Colonic mucosa (tissue), 4 donors: ENCODE measurements at regions not wholly inside any gene's neighbourhood (a gene's known extent, or its start where the extent isn't known, plus 50 kb on each side); places are given as distances from the start of the nearest gene placed in this dataset.

Experiments used
- DNase-seq: peaks from one replicate; pipeline ENCODE4 v3.0.0-alpha.2; 2020
- H3K27ac ChIP-seq: fragments of 200-600 bp; one replicate; pipeline ENCODE4 v1.8.0; 2021
- H3K27me3 ChIP-seq: fragments of 200-600 bp; one replicate; pipeline ENCODE4 v1.8.0; 2021
- H3K36me3 ChIP-seq: fragments of 200-600 bp; one replicate; pipeline ENCODE4 v1.8.0; 2021
- H3K4me1 ChIP-seq: fragments of 200-600 bp; one replicate; pipeline ENCODE4 v1.8.0; 2021; ENCODE audit warnings: mild to moderate bottlenecking
- H3K4me3 ChIP-seq: fragments of 200-600 bp; one replicate; pipeline ENCODE4 v1.8.0; 2021
- H3K9ac ChIP-seq, 2 donors: one replicate each; pipeline ENCODE4 v1.7.0; 2013; ENCODE audit warnings: control low read depth in 2 of 2, low read depth in 2 of 2, low read length in 2 of 2
- H3K9me3 ChIP-seq: fragments of 200-600 bp; one replicate; pipeline ENCODE4 v1.8.0; 2021
- intact Hi-C: fragments of 100-400 bp; cut with DNase I; formaldehyde crosslinking; loops from one replicate; pipeline ENCODE4 v1.14.1; 2022
- TF ChIP-seq, protein P1 (sequence below): fragments of 200-600 bp; IDR thresholded peaks from one replicate; pipeline ENCODE4 v1.8.0; 2022; ENCODE audit warnings: antibody characterized with exemption, mild to moderate bottlenecking
- donor health status: healthy.
- donor health status: DM: no; HTN: no; CAD: no.
- donor health status: DM: no; HTN: no; CAD: no.

DNA sequence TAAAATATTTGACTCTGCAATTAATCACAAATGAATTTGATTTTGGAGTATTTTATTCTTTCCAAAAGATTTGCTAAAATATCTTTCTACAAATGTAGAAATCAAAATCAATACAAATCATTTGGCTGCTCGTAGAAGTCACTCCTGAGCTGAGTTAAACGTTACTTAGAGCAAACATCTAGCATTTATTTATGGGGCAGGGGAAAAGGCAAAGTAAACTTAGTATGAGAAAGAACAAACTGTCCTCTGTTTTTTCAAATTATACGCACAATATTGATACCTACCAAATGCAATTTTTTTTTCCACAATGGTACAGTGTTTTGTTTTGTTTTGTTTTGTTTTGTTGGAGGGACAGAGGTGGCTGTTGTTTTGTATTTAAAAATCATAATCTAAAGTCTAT is 233.8 kb downstream of the TTLL7 start:
- TF ChIP-seq, protein P1, sequence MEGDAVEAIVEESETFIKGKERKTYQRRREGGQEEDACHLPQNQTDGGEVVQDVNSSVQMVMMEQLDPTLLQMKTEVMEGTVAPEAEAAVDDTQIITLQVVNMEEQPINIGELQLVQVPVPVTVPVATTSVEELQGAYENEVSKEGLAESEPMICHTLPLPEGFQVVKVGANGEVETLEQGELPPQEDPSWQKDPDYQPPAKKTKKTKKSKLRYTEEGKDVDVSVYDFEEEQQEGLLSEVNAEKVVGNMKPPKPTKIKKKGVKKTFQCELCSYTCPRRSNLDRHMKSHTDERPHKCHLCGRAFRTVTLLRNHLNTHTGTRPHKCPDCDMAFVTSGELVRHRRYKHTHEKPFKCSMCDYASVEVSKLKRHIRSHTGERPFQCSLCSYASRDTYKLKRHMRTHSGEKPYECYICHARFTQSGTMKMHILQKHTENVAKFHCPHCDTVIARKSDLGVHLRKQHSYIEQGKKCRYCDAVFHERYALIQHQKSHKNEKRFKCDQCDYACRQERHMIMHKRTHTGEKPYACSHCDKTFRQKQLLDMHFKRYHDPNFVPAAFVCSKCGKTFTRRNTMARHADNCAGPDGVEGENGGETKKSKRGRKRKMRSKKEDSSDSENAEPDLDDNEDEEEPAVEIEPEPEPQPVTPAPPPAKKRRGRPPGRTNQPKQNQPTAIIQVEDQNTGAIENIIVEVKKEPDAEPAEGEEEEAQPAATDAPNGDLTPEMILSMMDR: no peak
- intact Hi-C loops: no loop called here
- Histone ChIP-seq H3K9ac (no peak overlapping the region), H3K9me3 (no peaks in the 10 kb centered on the region), H3K36me3 (no peaks in the 10 kb centered on the region), H3K4me3 (no peak overlapping the region), H3K4me1 (no peaks in the 10 kb centered on the region), H3K27ac (no peak overlapping the region), H3K27me3 (no peaks in the 10 kb centered on the region)
- no peak for DNase-seq

DNA sequence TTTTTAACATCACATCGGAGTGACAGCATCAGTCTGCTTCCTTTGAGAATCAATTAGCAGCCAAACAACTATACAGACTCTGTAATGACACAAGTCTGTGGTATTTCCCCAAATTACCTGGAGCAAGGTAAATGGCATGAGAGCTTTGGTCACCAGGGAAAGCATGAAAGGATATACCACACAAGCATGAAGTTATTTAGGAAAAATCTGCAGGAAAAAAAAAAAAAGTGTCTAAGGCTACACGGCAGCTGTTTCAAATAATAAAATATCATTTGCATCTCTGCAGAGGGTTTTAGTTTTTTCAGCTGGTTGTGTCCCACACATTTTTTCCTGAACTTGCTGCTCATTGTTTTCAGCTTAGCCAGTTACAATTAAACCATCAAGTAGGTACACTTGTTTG is 234.7 kb downstream of the TTLL7 start:
- Histone ChIP-seq H3K27me3 (no peaks in the 10 kb centered on the region), H3K36me3 (no peaks in the 10 kb centered on the region), H3K4me1 (no peaks in the 10 kb centered on the region), H3K27ac (no peak overlapping the region), H3K9ac (no peak overlapping the region), H3K9me3 (no peaks in the 10 kb centered on the region), H3K4me3 (no peak overlapping the region)
- no peak for DNase-seq
- TF ChIP-seq, protein P1: no peak
- intact Hi-C loops: no loop called here

DNA sequence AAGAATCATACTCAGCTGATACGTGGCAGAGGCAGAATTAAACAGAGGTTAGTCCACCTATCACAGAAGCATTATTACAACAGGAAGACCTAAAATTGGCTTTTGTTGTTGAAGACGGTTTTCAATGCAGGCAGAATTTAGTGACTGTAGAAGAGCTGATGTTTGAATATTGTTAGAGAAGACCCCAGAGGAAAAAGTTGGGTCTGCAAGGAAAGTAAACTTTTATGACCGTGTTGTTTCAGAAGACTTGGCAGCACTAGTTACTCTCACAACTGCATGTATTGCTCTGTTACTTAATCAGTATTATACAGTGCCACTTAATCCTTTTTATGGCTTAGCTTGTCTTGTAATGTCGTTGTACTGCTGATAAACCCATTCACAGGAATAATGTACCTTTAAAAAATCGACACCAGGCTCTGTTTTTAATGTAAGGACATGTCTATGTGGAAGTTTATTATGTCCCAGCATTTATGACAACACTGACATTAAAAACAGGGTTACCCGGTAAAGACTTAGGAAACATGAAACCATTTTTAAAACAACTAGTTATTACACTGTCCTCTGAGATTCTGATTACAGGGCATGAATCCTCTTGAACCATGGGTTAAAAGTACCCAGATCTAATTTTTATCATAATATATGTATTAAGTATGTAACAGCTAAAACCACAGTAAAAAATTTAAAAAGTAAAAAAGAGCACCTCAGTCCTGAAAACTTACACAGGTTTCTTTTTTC is 235.4 kb downstream of the TTLL7 start:
- no peaks in the 10 kb centered on the region for H3K27me3 ChIP-seq
- H3K9me3 ChIP-seq: no peaks in the 10 kb centered on the region
- H3K27ac ChIP-seq: no peak overlapping the region
- intact Hi-C loops: no loop called here
- no peaks in the 10 kb centered on the region for H3K4me1 ChIP-seq
- TF ChIP-seq, protein P1: no peak
- DNase-seq: no peak
- no peaks in the 10 kb centered on the region for H3K36me3 ChIP-seq
- no peak overlapping the region for H3K9ac ChIP-seq
- H3K4me3 ChIP-seq: no peak overlapping the region

DNA sequence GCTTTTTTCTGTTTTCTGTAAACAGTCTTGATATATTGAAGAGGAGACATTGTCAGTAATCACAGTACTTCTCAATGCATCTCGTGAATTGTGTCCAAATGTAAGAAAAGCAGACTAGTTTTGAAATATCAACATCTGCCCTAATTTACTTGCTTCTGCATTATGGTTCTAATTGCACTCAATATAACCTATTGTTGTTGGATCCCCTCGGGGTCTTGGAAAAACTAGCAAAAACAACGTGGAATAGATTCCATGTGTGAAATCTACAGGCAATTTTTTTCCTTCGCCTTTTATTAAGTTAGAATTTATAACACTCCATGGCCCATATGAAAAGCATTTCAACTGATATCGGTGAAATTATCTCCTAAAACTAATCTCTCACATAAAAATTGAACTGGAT is 236.5 kb downstream of the TTLL7 start:
- no peaks in the 10 kb centered on the region for H3K9me3 ChIP-seq
- H3K27me3 ChIP-seq: no peaks in the 10 kb centered on the region
- H3K4me3 ChIP-seq: no peak overlapping the region
- H3K9ac ChIP-seq: no peak overlapping the region
- no peak overlapping the region for H3K27ac ChIP-seq
- no peaks in the 10 kb centered on the region for H3K4me1 ChIP-seq
- H3K36me3 ChIP-seq: no peaks in the 10 kb centered on the region
- TF ChIP-seq, protein P1: no peak
- no peak for DNase-seq
- intact Hi-C loops: no loop called here

DNA sequence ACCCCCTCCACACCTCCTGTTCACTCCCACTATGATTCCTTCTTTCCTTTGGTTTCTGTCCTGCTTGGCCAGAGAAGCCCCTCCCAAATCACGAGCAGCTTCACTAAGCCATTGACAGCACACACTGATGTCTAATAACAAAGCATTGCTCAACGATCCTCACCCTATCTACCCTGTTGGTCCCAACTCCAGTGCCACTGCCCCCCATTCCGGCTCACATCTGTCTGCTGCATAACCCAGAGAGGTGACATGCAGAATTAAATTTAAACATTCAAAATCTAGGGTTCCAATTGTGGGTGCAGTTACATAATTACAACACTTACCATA is 236.9 kb downstream of the TTLL7 start:
- Histone ChIP-seq H3K36me3 (no peaks in the 10 kb centered on the region), H3K9ac (no peak overlapping the region), H3K27me3 (no peaks in the 10 kb centered on the region), H3K9me3 (no peaks in the 10 kb centered on the region), H3K27ac (no peak overlapping the region), H3K4me3 (no peak overlapping the region), H3K4me1 (no peaks in the 10 kb centered on the region)
- intact Hi-C loops: no loop called here
- TF ChIP-seq, protein P1: no peak
- no peak for DNase-seq
